OCI-LY7 (cell line): ENCODE measurements at regions not wholly inside any gene's neighbourhood (a gene's known extent, or its start where the extent isn't known, plus 50 kb on each side); places are given as distances from the start of the nearest gene placed in this dataset.
A peak's percentile ranks its signal among the peaks of the same experiment; 100 is the strongest.
"Not testable (repeated sequence)": the region's sequence is repeated elsewhere in the genome, so short reads cannot be mapped to it uniquely, and the experiment has no call there.

Source experiments
- BruUV-seq: library from RNA; stranded (reverse); fragments of 400-500 nt; replicated peaks from 2 replicates; lab custom pipeline; 2021; lab: Mats Ljungman, UMichigan
- CTCF ChIA-PET: fragments of 300-600 bp; sonication (Branson Sonifier 250); formaldehyde crosslinking; loops from one replicate; lab custom pipeline; 2022; ENCODE audit warnings: antibody characterized with exemption; ENCODE audit not compliant: unreplicated experiment; lab: Charles Lee
- POLR2A ChIA-PET: fragments of 300-600 bp; sonication (Branson Sonifier 250); formaldehyde crosslinking; loops from one replicate; lab custom pipeline; 2022; ENCODE audit warnings: antibody characterized with exemption; lab: Charles Lee
- DNase-seq: peaks from one replicate; pipeline ENCODE4 v3.0.0-alpha.2; 2015; ENCODE audit warnings: low spot score
- H2AFZ ChIP-seq: fragments of 200-600 bp; sonication (generic), shearing (Covaris generic); 2 replicates; pipeline ENCODE4 v1.6.1; 2014; ENCODE audit warnings: mild to moderate bottlenecking, antibody characterized with exemption, low read length, moderate library complexity
- H3K27ac ChIP-seq: fragments of 200-600 bp; sonication (generic); 2 replicates; pipeline ENCODE4 v1.5.1; 2014; ENCODE audit warnings: mixed run types, low read depth, mild to moderate bottlenecking, moderate library complexity, low read length, inconsistent platforms; ENCODE audit not compliant: poor library complexity, severe bottlenecking
- H3K36me3 ChIP-seq: fragments of 200-600 bp; sonication (generic); 2 replicates; pipeline ENCODE4 v1.6.1; 2014; ENCODE audit warnings: mild to moderate bottlenecking, antibody characterized with exemption, low read length, moderate library complexity, mixed read lengths; ENCODE audit not compliant: insufficient read depth
- H3K4me1 ChIP-seq: fragments of 200-600 bp; sonication (generic); 2 replicates; pipeline ENCODE4 v1.5.1; 2014; ENCODE audit warnings: mild to moderate bottlenecking, low read length; ENCODE audit not compliant: insufficient read depth, poor library complexity, severe bottlenecking
- H3K4me2 ChIP-seq: fragments of 200-600 bp; sonication (generic); 2 replicates; pipeline ENCODE4 v1.6.1; 2014; ENCODE audit warnings: mild to moderate bottlenecking, low read length
- H3K4me3 ChIP-seq: fragments of 200-600 bp; sonication (generic); 2 replicates; pipeline ENCODE4 v1.5.1; 2014; ENCODE audit warnings: mild to moderate bottlenecking, low read depth, low read length; ENCODE audit not compliant: poor library complexity, severe bottlenecking
- H3K79me2 ChIP-seq: fragments of 200-600 bp; sonication (generic); 2 replicates; pipeline ENCODE4 v1.6.1; 2016; ENCODE audit warnings: low read depth, mild to moderate bottlenecking, low read length, moderate library complexity, mixed read lengths; ENCODE audit not compliant: insufficient read depth
- H3K9me2 ChIP-seq: fragments of 200-600 bp; sonication (generic); 2 replicates; pipeline ENCODE4 v1.6.1; 2016; ENCODE audit warnings: mild to moderate bottlenecking, low read length, mixed read lengths; ENCODE audit not compliant: insufficient read depth
- H3K9me3 ChIP-seq: fragments of 200-600 bp; sonication (generic); 2 replicates; pipeline ENCODE4 v1.6.1; 2014; ENCODE audit warnings: mild to moderate bottlenecking, mixed run types, low read length, mixed read lengths
- H4K20me1 ChIP-seq: fragments of 200-600 bp; sonication (generic); 2 replicates; pipeline ENCODE4 v1.6.1; 2014; ENCODE audit warnings: mild to moderate bottlenecking, antibody characterized with exemption, low read length, moderate library complexity, mixed read lengths; ENCODE audit not compliant: insufficient read depth
- EZH2phosphoT487 ChIP-seq: fragments of 200-600 bp; sonication (generic); IDR thresholded peaks from 2 replicates; pipeline ENCODE4 v1.6.1; 2018; ENCODE audit warnings: low read depth, borderline replicate concordance, mild to moderate bottlenecking, mixed run types, antibody characterized with exemption, low read length, moderate library complexity, mixed read lengths
- intact Hi-C: fragments of 100-400 bp; cut with micrococcal nuclease; formaldehyde crosslinking; loops from one replicate; pipeline ENCODE4 v1.10.0; 2022; ENCODE audit not compliant: unreplicated experiment
- TF ChIP-seq, protein P1 (sequence below): fragments of 200-600 bp; sonication (generic); conservative IDR thresholded peaks from 2 replicates; pipeline ENCODE4 v1.5.1; 2014; ENCODE audit warnings: mild to moderate bottlenecking, antibody characterized with exemption, low read length, moderate library complexity, mixed read lengths

GRCh38 chr14:106341161-106341560 is 814.8 kb downstream of the TMEM121 start:
- POLR2A ChIA-PET: not testable (repeated sequence)

DNA sequence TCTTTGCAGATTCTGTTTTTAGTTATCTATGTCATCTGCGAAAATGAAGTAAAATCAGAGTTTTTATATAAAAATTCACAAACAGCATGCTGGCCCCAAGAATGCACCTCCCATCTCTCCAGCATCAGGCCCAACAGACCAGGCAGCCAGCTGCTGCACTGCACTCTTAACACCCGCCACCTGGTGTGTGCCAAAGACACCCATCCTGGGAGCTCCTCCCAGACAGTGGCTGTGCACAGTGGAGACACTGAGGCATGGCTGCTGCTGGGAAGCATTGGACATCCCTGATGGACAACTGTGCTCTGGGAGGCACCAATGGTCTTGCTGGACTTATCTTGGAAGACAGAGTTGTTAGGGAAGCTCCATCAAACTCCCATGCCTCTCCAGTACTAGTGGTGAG is 817.2 kb downstream of the TMEM121 start:
- Histone ChIP-seq H4K20me1 (no peaks in the 10 kb centered on the region), H3K4me2 (peak overlapping the region; percentile 17; the same call in 1 of the 2 replicates), H3K4me3 (no peak overlapping the region), H2AFZ (no peak overlapping the region), H3K9me2 (no peaks in the 10 kb centered on the region), H3K9me3 (no peaks in the 10 kb centered on the region), H3K79me2 (peaks cover 5% of the 10 kb centered on the region; the same call in 1 of the 2 replicates), H3K36me3 (peaks cover 27% of the 10 kb centered on the region), H3K27ac (no peak overlapping the region), H3K4me1 (peaks cover 33% of the 10 kb centered on the region)
- DNase-seq: peak; percentile 31
- ChIA-PET POLR2A (no interaction called here), CTCF (no interaction called here)
- no peak for TF ChIP-seq EZH2phosphoT487
- TF ChIP-seq, protein P1, sequence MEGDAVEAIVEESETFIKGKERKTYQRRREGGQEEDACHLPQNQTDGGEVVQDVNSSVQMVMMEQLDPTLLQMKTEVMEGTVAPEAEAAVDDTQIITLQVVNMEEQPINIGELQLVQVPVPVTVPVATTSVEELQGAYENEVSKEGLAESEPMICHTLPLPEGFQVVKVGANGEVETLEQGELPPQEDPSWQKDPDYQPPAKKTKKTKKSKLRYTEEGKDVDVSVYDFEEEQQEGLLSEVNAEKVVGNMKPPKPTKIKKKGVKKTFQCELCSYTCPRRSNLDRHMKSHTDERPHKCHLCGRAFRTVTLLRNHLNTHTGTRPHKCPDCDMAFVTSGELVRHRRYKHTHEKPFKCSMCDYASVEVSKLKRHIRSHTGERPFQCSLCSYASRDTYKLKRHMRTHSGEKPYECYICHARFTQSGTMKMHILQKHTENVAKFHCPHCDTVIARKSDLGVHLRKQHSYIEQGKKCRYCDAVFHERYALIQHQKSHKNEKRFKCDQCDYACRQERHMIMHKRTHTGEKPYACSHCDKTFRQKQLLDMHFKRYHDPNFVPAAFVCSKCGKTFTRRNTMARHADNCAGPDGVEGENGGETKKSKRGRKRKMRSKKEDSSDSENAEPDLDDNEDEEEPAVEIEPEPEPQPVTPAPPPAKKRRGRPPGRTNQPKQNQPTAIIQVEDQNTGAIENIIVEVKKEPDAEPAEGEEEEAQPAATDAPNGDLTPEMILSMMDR: 0 out of 2 replicates have a peak, but pooled peaks have one; percentile 14
- intact Hi-C loops: no loop called here
- BruUV-seq: no TSS peak

More at GRCh38 chr14:106341161-106341560, 814.8 kb downstream of the TMEM121 start:
- H3K4me3 ChIP-seq, H3K79me2 ChIP-seq, CTCF ChIA-PET, H3K4me2 ChIP-seq, H3K9me3 ChIP-seq, BruUV-seq, H3K9me2 ChIP-seq, intact Hi-C loops, H2AFZ ChIP-seq, H3K36me3 ChIP-seq, H3K27ac ChIP-seq, H4K20me1 ChIP-seq, DNase-seq: not testable (repeated sequence)
- peaks cover 13% of the 10 kb centered on the region for H3K4me1 ChIP-seq

GRCh38 chr14:106344065-106344614 is 817.8 kb downstream of the TMEM121 start:
- H3K4me1 ChIP-seq: peaks cover 37% of the 10 kb centered on the region
- H4K20me1 ChIP-seq, intact Hi-C loops, H3K79me2 ChIP-seq, DNase-seq, H3K9me3 ChIP-seq, H3K9me2 ChIP-seq, H3K27ac ChIP-seq, BruUV-seq, POLR2A ChIA-PET, H3K4me3 ChIP-seq, CTCF ChIA-PET, H2AFZ ChIP-seq: not testable (repeated sequence)
- H3K4me2 ChIP-seq: peak overlapping the region; percentile 17; the same call in 1 of the 2 replicates
- peaks cover 27% of the 10 kb centered on the region for H3K36me3 ChIP-seq

DNA sequence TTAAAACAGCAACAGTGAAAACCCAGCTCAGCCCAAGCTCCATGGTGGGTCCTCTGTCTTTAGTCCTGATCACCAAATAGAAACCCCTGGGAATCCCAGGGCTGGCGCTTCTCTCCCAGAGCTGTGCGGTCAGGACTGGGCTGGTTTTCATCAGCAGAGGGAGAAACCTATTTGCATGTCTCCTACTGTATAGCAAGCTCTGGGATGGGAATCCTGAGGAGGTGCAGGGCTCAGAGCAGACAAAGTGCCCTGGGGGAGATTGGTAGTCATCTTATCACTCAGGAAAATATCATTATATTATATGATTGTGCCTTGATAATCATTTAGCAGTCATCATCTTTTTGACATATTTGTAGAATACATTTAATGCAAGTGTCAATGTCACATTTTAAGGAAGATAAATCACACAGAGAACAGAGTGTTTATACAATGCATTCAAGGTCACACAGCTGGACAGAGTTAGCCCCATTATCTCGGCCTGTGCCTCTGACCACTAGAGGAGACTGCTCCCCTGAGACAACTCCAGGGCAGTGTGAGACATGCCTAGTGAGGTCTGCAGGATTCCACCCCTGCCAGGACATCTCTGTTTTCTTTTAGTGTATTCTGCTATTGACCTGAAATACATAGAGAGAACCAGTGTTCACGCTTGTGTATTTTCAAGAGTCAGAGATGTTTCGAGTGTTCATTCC is 818.6 kb downstream of the TMEM121 start:
- POLR2A ChIA-PET, H2AFZ ChIP-seq, H3K9me3 ChIP-seq, H3K27ac ChIP-seq, H4K20me1 ChIP-seq, H3K9me2 ChIP-seq, CTCF ChIA-PET, H3K4me3 ChIP-seq, DNase-seq, H3K4me2 ChIP-seq, H3K79me2 ChIP-seq, BruUV-seq: not testable (repeated sequence)
- intact Hi-C loops: loop anchor here (5.0 kb wide), 1 partner anchor 38 kb away; no protein-coding TSS in a partner anchor
- H3K36me3 ChIP-seq: peaks cover 27% of the 10 kb centered on the region
- peaks cover 43% of the 10 kb centered on the region for H3K4me1 ChIP-seq
